ENCODE measurements at regions not wholly inside any gene's neighbourhood (a gene's known extent, or its start where the extent isn't known, plus 50 kb on each side); places are given as distances from the start of the nearest gene placed in this dataset.
"Not testable (repeated sequence)": the region's sequence is repeated elsewhere in the genome, so short reads cannot be mapped to it uniquely, and the experiment has no call there.

- DNase-seq (ENCODE audit: low read depth in 1 of 2, low spot score in 1 of 2) = no peak
These were observed 311.0 kb upstream of the RGS6 start for GRCh38 chr14:71621276-71621675.

DNA sequence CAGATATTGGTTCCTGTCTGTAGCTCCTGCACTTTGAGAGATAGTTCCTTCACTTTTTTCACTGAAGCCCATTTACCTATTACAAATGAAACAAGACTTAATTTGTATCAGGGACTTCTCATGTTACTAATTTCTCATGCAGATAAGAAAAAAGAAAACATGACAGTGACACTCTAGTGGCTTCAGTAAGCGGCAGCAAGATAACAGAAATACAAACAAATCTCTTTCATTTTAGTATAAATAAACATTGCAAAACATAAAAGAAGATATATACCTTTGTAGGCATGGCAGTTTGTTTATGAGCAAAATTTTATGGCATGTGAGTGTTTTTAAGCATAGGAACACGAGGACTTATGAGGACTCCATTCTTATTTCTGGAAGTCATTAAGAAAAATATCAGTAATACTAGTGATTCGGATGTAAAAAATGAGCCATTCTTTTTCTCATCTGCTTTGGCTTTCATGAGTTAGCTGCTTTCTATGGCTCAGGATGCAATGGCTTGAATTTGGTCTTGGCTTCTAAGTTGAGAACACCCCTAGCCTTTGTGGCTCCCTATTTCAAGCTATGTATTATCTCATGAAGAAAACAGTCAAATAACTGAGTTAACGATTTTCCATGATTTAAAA is 310.1 kb upstream of the RGS6 start:
- DNase-seq (ENCODE audit: low read depth in 1 of 2, low spot score in 1 of 2) = no peak

DNA sequence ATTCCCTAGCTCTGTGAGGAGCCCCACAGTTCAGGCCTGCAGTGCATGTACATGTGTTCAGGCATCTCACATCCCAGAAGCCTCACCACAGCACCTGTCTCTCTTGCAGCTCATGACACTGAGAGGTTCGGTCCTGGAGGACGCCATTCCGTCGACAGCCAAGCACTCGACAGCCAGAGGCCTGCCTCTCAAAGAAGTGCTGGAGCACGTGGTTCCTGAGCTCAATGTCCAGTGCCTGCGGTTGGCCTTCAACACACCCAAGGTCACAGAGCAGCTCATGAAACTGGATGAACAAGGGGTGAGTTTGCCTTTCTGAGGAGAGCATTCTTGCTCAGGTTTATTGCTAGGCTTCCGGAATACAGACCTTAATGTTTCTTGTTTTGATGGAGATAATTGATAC is 308.3 kb upstream of the RGS6 start:
- DNase-seq (ENCODE audit: low read depth in 1 of 2, low spot score in 1 of 2) = no peak

- DNase-seq (ENCODE audit: low read depth in 1 of 2, low spot score in 1 of 2) = no peak
These were observed 307.1 kb upstream of the RGS6 start for GRCh38 chr14:71625175-71625574.

GRCh38 chr14:71625891-71626701 is 306.1 kb upstream of the RGS6 start:
- no peak for DNase-seq (ENCODE audit: low read depth in 1 of 2, low spot score in 1 of 2)

GRCh38 chr14:71628433-71628832 is 303.8 kb upstream of the RGS6 start:
- no peak for DNase-seq (ENCODE audit: low read depth in 1 of 2, low spot score in 1 of 2)

- DNase-seq (ENCODE audit: low read depth in 1 of 2, low spot score in 1 of 2) = no peak
These were observed 303.0 kb upstream of the RGS6 start for GRCh38 chr14:71629250-71629649.

GRCh38 chr14:71629765-71630492 is 302.3 kb upstream of the RGS6 start:
- no peak for DNase-seq (ENCODE audit: low read depth in 1 of 2, low spot score in 1 of 2)

DNA sequence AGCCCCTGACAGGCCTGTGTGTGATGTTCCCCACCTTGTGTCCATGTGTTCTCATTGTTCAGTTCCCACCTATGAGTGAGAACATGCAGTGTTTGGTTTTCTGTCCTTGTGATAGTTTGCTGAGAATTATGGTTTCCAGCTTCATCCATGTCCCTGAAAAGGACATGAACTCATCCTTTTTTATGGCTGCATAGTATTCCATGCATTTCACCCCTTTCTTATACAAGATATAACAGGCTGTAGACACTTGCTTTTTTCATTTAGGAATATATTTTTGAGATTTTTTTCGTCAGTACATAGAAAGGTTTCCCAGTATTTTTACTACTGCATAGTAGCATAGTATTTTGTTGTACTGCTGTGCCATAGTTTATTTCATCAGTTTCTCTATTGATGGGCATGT is 301.2 kb upstream of the RGS6 start:
- not testable (repeated sequence) for DNase-seq (ENCODE audit: low read depth in 1 of 2, low spot score in 1 of 2)

GRCh38 chr14:71632440-71632946 is 299.7 kb upstream of the RGS6 start:
- DNase-seq (ENCODE audit: low read depth in 1 of 2, low spot score in 1 of 2) = no peak

DNA sequence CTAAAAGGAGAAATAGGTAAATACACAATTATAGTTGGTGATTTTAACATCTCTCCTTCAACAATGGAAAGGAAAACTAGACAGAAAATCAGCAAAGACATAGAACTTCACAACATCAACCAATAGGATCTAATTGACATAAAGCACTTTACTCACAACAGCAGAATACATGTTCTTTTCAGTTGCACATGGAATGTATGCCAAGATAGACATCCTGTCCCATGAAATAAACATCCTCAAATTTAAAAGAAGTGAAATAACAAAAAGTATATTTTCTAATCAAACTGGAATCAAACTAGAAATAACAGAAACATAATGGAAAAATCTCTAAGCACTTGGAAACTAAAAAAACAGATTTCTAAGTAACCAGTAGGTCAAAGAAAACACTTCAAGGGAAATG is 296.2 kb upstream of the RGS6 start:
- no peak for DNase-seq (ENCODE audit: low read depth in 1 of 2, low spot score in 1 of 2)

DNA sequence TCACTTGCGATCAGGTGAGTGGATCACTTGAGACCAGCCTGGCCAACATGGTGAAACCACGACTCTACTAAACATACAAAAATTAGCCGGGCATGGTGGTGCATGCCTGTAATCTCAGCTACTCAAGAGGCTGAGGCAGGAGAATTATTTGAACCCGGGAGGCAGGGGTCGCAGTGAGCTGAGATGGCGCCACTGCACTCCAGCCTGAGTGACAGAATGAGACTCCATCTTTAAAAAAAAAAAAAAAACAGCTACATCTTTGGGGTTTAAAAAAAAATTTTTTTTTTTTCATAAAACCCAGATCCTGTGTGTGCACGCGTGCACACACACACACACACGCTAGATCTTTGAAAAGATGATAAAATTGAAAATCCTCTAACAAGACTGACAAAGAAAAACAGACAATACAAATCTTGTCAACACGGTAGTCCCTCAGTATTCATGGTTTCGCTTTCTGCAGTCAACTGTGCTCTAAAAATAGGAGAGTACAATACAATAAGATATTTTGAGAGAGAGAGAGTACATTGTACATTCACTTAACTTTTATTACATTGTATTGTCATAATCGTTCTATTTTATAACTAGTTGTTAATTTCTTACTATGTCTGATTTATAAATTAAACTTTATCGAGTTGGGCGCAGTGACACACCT is 295.3 kb upstream of the RGS6 start:
- DNase-seq (ENCODE audit: low read depth in 1 of 2, low spot score in 1 of 2) = no peak

GRCh38 chr14:71638523-71639196 is 293.6 kb upstream of the RGS6 start:
- DNase-seq (ENCODE audit: low read depth in 1 of 2, low spot score in 1 of 2) = no peak

DNA sequence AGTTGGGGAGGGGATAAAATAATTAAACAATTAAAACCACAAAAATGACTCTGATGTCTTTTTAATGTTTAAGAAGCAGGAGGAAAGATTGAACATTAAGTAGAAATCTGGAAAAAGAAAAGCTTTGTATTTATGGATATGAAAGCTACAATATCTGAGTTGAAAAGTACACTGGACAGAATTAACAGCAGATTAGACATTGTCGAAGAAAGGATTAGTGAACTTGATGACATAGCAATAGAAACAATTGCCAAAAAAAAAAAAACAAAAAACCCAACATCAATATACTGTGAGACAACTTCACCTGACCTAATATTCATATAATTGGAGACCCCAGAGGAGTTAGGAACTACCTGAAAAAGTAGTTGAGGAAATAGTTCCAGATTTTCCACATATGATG is 289.5 kb upstream of the RGS6 start:
- DNase-seq (ENCODE audit: low read depth in 1 of 2, low spot score in 1 of 2) = no peak

GRCh38 chr14:71645656-71646055 is 286.6 kb upstream of the RGS6 start:
- no peak for DNase-seq (ENCODE audit: low read depth in 1 of 2, low spot score in 1 of 2)

DNA sequence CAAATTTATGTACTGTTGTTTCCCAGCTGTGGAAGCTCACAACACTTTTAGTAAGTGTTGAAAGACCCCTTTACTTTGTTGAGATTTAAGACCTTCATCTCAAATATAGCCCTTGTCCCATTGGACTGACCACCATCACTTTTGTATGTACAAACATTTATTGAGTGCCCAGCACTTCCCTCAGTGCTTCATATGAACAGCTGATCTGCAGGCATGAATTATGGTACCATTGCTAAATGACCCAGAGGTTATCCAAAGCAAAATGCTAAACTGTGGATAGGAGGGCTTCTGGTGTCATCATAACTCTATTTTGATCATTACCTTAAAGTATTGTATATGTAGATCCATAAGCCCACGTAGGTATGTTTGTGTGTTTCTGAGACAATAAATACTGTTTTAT is 285.7 kb upstream of the RGS6 start:
- DNase-seq (ENCODE audit: low read depth in 1 of 2, low spot score in 1 of 2) = no peak

DNA sequence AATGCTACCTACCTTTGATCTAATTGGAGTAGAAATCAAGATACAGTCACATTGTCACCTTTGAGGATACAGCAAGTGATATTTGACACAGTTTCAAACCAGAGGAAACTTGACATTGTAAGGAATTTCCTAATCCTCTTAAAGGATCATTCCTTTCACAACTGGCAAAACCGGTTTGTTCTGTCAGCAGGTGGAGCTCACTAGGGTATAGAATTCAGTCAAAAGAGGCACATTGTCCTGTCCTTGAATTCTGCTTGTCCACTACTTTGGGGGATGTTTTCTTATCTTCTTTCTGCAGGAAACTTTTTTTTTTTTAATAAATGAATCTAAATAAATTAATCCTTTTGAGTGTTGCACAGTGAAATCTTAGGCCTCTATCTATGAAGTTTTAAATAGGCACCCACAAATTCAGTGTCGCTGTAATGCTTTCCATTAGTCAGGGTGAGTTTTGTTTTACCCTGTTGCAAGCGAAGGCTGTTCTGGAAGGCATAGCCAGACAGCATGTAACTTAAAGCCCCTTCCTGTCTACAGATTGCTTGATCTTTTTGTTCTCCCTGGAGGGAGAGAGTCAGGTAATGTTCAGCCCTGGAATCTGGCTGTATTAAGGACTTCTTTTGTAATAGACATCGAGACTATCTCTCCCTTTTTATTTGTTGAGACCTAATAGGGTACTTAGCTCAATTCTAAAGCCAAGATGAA is 285.0 kb upstream of the RGS6 start:
- DNase-seq (ENCODE audit: low read depth in 1 of 2, low spot score in 1 of 2) = no peak

GRCh38 chr14:71648725-71649124 is 283.5 kb upstream of the RGS6 start:
- no peak for DNase-seq (ENCODE audit: low read depth in 1 of 2, low spot score in 1 of 2)

- no peak for DNase-seq (ENCODE audit: low read depth in 1 of 2, low spot score in 1 of 2)
These were observed 282.0 kb upstream of the RGS6 start for GRCh38 chr14:71650187-71650755.

DNA sequence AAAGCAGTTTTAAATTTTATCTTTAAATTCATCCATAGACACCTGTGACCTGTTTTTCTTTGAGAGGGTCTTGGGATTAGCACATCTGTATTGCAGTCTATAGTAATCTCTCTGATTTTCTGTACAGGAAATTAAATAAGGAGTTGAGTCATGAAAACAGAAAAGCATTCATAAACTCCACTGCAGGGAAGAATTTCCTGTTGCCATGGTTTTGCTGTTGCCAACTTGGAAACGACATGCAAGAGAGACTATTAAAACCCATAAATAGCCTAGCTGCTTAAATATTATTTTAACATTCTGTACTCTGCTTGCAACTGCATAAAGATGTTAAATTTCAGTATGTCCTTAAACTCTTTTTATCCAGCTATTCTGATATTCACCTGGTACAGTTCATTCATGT is 281.0 kb upstream of the RGS6 start:
- no peak for DNase-seq (ENCODE audit: low read depth in 1 of 2, low spot score in 1 of 2)

Data from stimulated activated CD4-positive, alpha-beta T cell treated with anti-CD3 and anti-CD28 coated beads, Interleukin-15, amount 100 ng/mL, for 1 hour (primary cell).